DND-41 (cell line): ENCODE measurements at regions not wholly inside any gene's neighbourhood (a gene's known extent, or its start where the extent isn't known, plus 50 kb on each side); places are given as distances from the start of the nearest gene placed in this dataset.

ENCODE experiments used
- ATAC-seq: fragments of 200-7000 bp; cut with Tn5 transposase; 3 replicates; pipeline ENCODE4 v1.9.1; 2021; ENCODE audit warnings: low read depth; ENCODE audit not compliant: insufficient read depth
- DNase-seq: peaks from one replicate; pipeline ENCODE4 v3.0.0-alpha.2; 2020
- H2AFZ ChIP-seq: 2 replicates; pipeline ENCODE4 v1.6.0; 2012; ENCODE audit warnings: low read depth, low read length
- H3K27ac ChIP-seq: 2 replicates; pipeline ENCODE4 v1.5.1; 2012; ENCODE audit warnings: low read length, inconsistent platforms
- H3K27me3 ChIP-seq: fragments of 200-600 bp; sonication (generic); 2 replicates; pipeline ENCODE4 v1.6.0; 2012; ENCODE audit warnings: low read length, mild to moderate bottlenecking, inconsistent platforms; ENCODE audit not compliant: insufficient read depth, poor library complexity
- H3K36me3 ChIP-seq: 2 replicates; pipeline ENCODE4 v1.5.1; 2012; ENCODE audit warnings: low read length, inconsistent platforms; ENCODE audit not compliant: insufficient read depth
- H3K4me1 ChIP-seq: 2 replicates; pipeline ENCODE4 v1.5.1; 2012; ENCODE audit warnings: mild to moderate bottlenecking, low read length; ENCODE audit not compliant: insufficient read depth
- H3K4me2 ChIP-seq: 2 replicates; pipeline ENCODE4 v1.6.0; 2012; ENCODE audit warnings: mild to moderate bottlenecking, moderate library complexity, low read length, inconsistent platforms; ENCODE audit not compliant: insufficient read depth
- H3K4me3 ChIP-seq, 2 experiments: fragments of 200-600 bp in 1 of 2; shearing (Covaris generic) in 1 of 2; 2 replicates each; pipeline ENCODE4 v1.5.1; 2012 to 2016; ENCODE audit warnings: inconsistent platforms in 2 of 2, low read length in 2 of 2, mild to moderate bottlenecking in 2 of 2, low read depth in 1 of 2, moderate library complexity in 1 of 2
- H3K79me2 ChIP-seq: 2 replicates; pipeline ENCODE4 v1.6.0; 2012; ENCODE audit warnings: low read length, inconsistent platforms; ENCODE audit not compliant: insufficient read depth
- H3K9ac ChIP-seq: 2 replicates; pipeline ENCODE4 v1.6.0; 2012; ENCODE audit warnings: low read depth, mild to moderate bottlenecking, inconsistent platforms, low read length, moderate library complexity
- H3K9me3 ChIP-seq: 2 replicates; pipeline ENCODE4 v1.5.1; 2012; ENCODE audit warnings: low read length, moderate library complexity, mild to moderate bottlenecking, inconsistent platforms; ENCODE audit not compliant: insufficient read depth, severe bottlenecking
- H4K20me1 ChIP-seq: 2 replicates; pipeline ENCODE4 v1.6.0; 2012; ENCODE audit warnings: low read length; ENCODE audit not compliant: insufficient read depth
- EZH2 ChIP-seq: IDR thresholded peaks from 3 replicates; pipeline ENCODE4 v1.6.1; 2012; ENCODE audit warnings: borderline replicate concordance, low read depth, mild to moderate bottlenecking, moderate library complexity, low read length, inconsistent platforms; ENCODE audit not compliant: severe bottlenecking
- TF ChIP-seq, protein P1 (sequence below): IDR thresholded peaks from 2 replicates; pipeline ENCODE4 v1.5.1; 2012; ENCODE audit warnings: borderline replicate concordance, low read length, moderate library complexity, mild to moderate bottlenecking; ENCODE audit not compliant: poor library complexity, severe bottlenecking; ENCODE audit errors: extremely low read depth

- no peaks in the 10 kb centered on the region for H3K4me1 ChIP-seq
- no peak overlapping the region for H3K9ac ChIP-seq
- H3K27ac ChIP-seq: no peak overlapping the region
- no peaks in the 10 kb centered on the region for H3K27me3 ChIP-seq
- no peak for TF ChIP-seq EZH2
- TF ChIP-seq, protein P1, sequence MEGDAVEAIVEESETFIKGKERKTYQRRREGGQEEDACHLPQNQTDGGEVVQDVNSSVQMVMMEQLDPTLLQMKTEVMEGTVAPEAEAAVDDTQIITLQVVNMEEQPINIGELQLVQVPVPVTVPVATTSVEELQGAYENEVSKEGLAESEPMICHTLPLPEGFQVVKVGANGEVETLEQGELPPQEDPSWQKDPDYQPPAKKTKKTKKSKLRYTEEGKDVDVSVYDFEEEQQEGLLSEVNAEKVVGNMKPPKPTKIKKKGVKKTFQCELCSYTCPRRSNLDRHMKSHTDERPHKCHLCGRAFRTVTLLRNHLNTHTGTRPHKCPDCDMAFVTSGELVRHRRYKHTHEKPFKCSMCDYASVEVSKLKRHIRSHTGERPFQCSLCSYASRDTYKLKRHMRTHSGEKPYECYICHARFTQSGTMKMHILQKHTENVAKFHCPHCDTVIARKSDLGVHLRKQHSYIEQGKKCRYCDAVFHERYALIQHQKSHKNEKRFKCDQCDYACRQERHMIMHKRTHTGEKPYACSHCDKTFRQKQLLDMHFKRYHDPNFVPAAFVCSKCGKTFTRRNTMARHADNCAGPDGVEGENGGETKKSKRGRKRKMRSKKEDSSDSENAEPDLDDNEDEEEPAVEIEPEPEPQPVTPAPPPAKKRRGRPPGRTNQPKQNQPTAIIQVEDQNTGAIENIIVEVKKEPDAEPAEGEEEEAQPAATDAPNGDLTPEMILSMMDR: no peak
- no peaks in the 10 kb centered on the region for H3K9me3 ChIP-seq
- H4K20me1 ChIP-seq: no peaks in the 10 kb centered on the region
- DNase-seq (no peak), ATAC-seq (no peak)
- H2AFZ ChIP-seq: no peak overlapping the region
- no peak overlapping the region for H3K4me3 ChIP-seq
- no peak overlapping the region for H3K4me2 ChIP-seq
- H3K36me3 ChIP-seq: no peaks in the 10 kb centered on the region
- no peaks in the 10 kb centered on the region for H3K79me2 ChIP-seq
Measured at GRCh38 chr7:52270301-52270700, 765.1 kb upstream of the POM121L12 start.

GRCh38 chr7:52269669-52270068 is 765.8 kb upstream of the POM121L12 start:
- Histone ChIP-seq H3K79me2 (no peaks in the 10 kb centered on the region), H3K4me2 (no peak overlapping the region), H3K27ac (no peak overlapping the region), H3K4me3 (no peak overlapping the region), H3K9ac (no peak overlapping the region), H3K27me3 (no peaks in the 10 kb centered on the region), H3K4me1 (no peaks in the 10 kb centered on the region), H3K36me3 (no peaks in the 10 kb centered on the region), H3K9me3 (no peaks in the 10 kb centered on the region), H4K20me1 (no peaks in the 10 kb centered on the region), H2AFZ (no peak overlapping the region)
- ATAC-seq (no peak), DNase-seq (no peak)
- TF ChIP-seq, protein P1: no peak
- no peak for TF ChIP-seq EZH2

GRCh38 chr7:52261057-52261456 is 774.4 kb upstream of the POM121L12 start:
- Histone ChIP-seq H3K4me1 (no peaks in the 10 kb centered on the region), H3K36me3 (no peaks in the 10 kb centered on the region), H3K27me3 (no peaks in the 10 kb centered on the region), H3K27ac (no peak overlapping the region), H3K9ac (no peak overlapping the region), H4K20me1 (no peaks in the 10 kb centered on the region), H3K4me2 (no peak overlapping the region), H3K4me3 (no peak overlapping the region), H3K79me2 (no peaks in the 10 kb centered on the region), H2AFZ (no peak overlapping the region), H3K9me3 (no peaks in the 10 kb centered on the region)
- DNase-seq (no peak), ATAC-seq (no peak)
- no peak for TF ChIP-seq EZH2
- TF ChIP-seq, protein P1: no peak
